ENCODE measurements at regions not wholly inside any gene's neighbourhood (a gene's known extent, or its start where the extent isn't known, plus 50 kb on each side); places are given as distances from the start of the nearest gene placed in this dataset.
"Not testable (repeated sequence)": the region's sequence is repeated elsewhere in the genome, so short reads cannot be mapped to it uniquely, and the experiment has no call there.

GRCh38 chr2:52356556-52356955 lies 1324.6 kb upstream of the NRXN1 start:
- in situ Hi-C loops (cut with MboI; ENCODE audit: low pct_unique_long_range_greater_than_20kb, low sequenced_read_pairs), result no loop called here
- DNase-seq, result no peak

DNA sequence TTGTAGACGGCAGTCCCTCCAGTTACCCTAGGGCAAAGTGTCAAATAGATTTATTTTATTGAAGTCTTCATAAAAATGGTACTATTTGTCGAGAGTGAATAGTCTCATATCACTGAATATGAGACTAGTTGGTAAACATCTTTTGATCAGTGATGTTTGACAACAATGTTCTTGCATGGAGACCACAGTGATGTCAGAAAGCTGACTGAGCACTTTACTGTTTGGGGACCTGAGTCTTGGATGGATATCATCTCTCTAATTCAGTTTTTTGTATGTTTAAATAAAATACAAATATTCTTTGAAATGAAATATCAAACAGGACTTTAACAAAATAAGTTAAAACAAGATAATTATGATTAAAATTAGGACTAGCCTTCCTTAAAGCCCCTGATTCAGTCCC lies 1315.4 kb upstream of the NRXN1 start:
- in situ Hi-C loops (cut with MboI; ENCODE audit: low pct_unique_long_range_greater_than_20kb, low sequenced_read_pairs), result no loop called here
- DNase-seq, result no peak

DNA sequence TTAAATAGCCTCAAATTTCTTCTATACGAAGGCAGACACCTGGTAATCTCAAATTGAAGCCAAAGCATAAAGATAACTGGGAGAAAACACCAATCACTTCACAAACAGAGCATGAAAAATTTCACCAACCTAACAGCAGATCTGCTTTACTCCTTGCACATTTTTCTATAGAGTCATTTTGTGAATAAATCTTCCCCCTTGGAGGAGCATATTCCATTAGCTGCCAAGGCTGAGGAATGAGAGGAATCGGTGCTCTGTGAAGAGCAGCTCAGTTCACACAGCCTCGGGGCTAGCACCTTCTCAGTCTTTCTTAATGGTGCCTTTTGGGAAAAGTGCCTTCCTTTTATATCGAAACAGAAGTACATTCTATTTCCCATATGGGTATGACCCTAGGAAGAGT lies 1313.7 kb upstream of the NRXN1 start:
- DNase-seq, result no peak
- in situ Hi-C loops (cut with MboI; ENCODE audit: low pct_unique_long_range_greater_than_20kb, low sequenced_read_pairs), result no loop called here

DNA sequence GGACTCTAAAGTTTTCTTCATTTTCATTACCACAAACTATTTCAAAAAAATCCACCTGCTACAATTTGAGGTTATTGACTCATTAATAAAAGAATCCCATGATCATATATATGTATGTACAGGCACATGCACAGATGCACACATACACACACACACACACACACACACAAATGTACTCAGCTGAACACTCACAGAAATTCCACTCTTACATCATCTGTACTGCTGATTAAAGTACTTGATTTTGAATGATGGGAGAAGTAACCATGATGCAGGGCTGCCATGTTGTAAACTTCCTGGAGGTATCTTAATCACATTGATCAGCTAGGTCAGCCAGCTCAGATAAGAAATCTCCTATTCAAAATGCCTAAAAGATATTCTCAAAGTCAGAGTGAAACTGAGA lies 1313.2 kb upstream of the NRXN1 start:
- in situ Hi-C loops (cut with MboI; ENCODE audit: low pct_unique_long_range_greater_than_20kb, low sequenced_read_pairs), result no loop called here
- no peak for DNase-seq

DNA sequence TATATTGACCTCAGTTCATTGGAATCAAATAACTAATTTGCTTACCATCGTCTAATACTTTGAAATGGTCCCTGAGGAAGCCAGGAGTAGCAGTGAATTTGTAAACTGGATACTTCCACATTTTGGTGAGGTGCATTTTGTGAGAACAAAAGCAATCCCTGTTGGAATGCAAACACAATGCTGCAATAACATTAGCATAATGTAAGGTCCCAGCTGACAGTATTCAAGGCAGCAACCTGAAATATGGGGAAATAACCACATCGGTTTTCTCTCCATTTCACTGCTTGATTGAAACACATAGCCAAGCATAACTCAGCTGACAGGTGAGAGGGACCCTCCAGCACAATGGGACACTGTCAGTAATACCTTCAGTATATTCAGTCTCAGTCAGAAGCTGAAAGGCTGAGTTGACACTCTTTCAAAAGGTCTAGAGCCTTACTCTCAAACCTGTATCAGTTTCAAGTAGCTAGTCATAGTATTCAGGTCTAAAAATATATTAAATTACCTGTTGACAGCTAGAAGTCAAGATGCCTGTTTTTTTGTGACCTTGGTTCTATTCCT lies 1311.9 kb upstream of the NRXN1 start:
- in situ Hi-C loops (cut with MboI; ENCODE audit: low pct_unique_long_range_greater_than_20kb, low sequenced_read_pairs), result no loop called here
- no peak for DNase-seq

- no peak for DNase-seq
- in situ Hi-C loops (cut with MboI; ENCODE audit: low pct_unique_long_range_greater_than_20kb, low sequenced_read_pairs), result no loop called here
Observed at GRCh38 chr2:52343010-52343409, 1311.1 kb upstream of the NRXN1 start.

DNA sequence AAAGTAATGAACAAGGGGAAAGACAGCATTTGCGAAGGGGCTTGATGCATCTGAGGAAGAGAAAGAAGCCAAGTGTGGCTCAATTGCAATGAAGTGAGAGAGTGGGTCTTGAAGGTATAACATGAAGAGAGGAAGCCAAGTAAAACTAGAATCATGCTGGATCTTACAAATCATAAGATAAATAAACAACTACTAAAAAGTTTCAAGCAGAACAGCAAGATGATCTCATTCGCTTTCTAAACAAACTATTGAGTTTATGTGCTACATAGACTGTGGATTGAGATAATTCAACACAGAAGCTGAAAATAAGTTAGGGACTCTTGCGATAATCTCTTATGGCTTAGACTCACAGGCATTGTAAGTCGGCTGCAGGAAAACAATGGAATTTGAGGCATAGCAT lies 1310.5 kb upstream of the NRXN1 start:
- in situ Hi-C loops (cut with MboI; ENCODE audit: low pct_unique_long_range_greater_than_20kb, low sequenced_read_pairs), result no loop called here
- no peak for DNase-seq

GRCh38 chr2:52341732-52342131 lies 1309.8 kb upstream of the NRXN1 start:
- in situ Hi-C loops (cut with MboI; ENCODE audit: low pct_unique_long_range_greater_than_20kb, low sequenced_read_pairs), result no loop called here
- DNase-seq, result no peak

DNA sequence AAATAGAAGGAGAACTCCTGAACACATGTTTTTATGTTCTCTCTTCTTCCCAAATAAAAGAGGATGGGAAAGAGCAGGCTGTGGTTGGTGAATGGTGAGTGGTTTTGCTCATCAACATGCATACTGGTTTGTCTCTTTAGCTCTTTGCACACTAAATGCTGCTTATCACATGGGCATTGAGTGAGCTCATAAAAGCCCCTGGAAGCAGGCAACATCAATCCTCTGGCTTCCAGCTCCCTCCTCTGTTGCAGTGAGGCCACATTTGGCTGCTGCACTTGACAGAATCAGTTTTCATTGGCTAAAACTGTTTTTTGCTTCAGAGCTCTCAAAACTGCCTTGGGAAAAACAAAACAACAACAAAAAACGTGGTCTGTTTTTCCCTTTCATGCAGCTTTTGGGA lies 1308.2 kb upstream of the NRXN1 start:
- no peak for DNase-seq
- in situ Hi-C loops (cut with MboI; ENCODE audit: low pct_unique_long_range_greater_than_20kb, low sequenced_read_pairs), result no loop called here

GRCh38 chr2:52337786-52338185 lies 1305.9 kb upstream of the NRXN1 start:
- DNase-seq; in situ Hi-C loops (cut with MboI; ENCODE audit: low pct_unique_long_range_greater_than_20kb, low sequenced_read_pairs): not testable (repeated sequence)

GRCh38 chr2:52336951-52337350 lies 1305.0 kb upstream of the NRXN1 start:
- in situ Hi-C loops (cut with MboI; ENCODE audit: low pct_unique_long_range_greater_than_20kb, low sequenced_read_pairs), result no loop called here
- no peak for DNase-seq

DNA sequence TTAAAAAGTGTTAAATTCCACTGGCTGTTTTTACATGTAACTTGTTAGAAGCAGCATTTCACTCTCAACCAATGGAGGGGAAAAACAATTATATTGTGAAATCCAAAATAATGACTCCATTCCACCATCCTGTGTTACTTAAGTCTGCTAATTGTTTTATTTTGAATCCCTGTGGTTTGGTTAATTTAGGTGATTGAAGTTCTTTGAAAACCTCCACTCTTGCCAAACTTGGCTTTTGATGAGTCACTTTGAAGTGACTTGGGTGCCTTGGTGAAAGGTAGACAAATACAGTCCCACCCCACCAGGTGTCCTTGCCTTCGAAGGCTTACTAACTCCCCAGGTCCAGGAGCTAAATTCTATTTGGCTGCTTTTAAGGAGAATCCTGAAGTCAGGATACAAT lies 1303.8 kb upstream of the NRXN1 start:
- in situ Hi-C loops (cut with MboI; ENCODE audit: low pct_unique_long_range_greater_than_20kb, low sequenced_read_pairs), result no loop called here
- DNase-seq, result no peak

- in situ Hi-C loops (cut with MboI; ENCODE audit: low pct_unique_long_range_greater_than_20kb, low sequenced_read_pairs), result no loop called here
- no peak for DNase-seq
Observed at GRCh38 chr2:52334185-52334584, 1302.3 kb upstream of the NRXN1 start.

DNA sequence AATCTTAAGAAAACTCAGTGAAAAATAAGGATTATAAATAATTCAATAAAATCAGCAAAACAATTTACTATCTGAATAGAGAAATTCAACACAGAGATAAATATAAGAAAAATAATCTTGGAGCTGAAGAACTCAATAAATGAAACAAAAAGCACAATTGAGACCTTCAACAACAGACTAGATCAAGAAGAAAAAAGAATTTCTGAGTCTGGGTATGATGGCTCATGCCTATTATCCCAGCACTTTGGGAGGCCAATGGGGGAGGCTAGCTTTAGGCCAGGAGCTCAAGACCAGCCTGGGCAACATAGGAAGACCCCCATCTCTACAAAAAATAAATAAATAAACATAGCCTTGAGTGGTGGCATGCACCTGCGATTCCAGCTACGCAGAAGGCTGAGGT lies 1295.7 kb upstream of the NRXN1 start:
- in situ Hi-C loops (cut with MboI; ENCODE audit: low pct_unique_long_range_greater_than_20kb, low sequenced_read_pairs), result no loop called here
- peak; percentile 0 for DNase-seq

DNA sequence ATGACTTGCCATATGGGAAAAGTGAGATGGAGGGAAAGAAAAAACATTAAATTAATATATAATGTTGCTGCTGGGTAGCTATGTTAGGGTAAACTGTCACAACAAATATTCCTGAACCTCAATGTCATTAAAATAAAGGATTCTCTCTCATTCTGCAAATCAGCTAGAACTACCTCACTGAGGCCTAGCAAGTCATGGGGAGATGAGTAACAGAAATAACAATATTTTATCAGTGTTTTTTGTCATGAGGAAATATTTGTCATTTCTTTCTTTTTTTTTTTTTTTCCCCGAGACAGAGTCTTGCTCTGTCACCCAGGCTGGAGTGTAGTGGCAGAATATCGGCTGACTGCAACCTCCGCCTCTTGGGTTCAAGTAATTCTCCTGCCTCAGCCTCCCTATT lies 1282.3 kb upstream of the NRXN1 start:
- in situ Hi-C loops (cut with MboI; ENCODE audit: low pct_unique_long_range_greater_than_20kb, low sequenced_read_pairs), result no loop called here
- no peak for DNase-seq

- in situ Hi-C loops (cut with MboI; ENCODE audit: low pct_unique_long_range_greater_than_20kb, low sequenced_read_pairs), result no loop called here
- DNase-seq, result no peak
Observed at GRCh38 chr2:52312486-52312885, 1280.6 kb upstream of the NRXN1 start.

GRCh38 chr2:52311862-52312261 lies 1279.9 kb upstream of the NRXN1 start:
- in situ Hi-C loops (cut with MboI; ENCODE audit: low pct_unique_long_range_greater_than_20kb, low sequenced_read_pairs), result no loop called here
- DNase-seq, result no peak

- no peak for DNase-seq
- in situ Hi-C loops (cut with MboI; ENCODE audit: low pct_unique_long_range_greater_than_20kb, low sequenced_read_pairs), result no loop called here
Observed at GRCh38 chr2:52308156-52308555, 1276.2 kb upstream of the NRXN1 start.

DNA sequence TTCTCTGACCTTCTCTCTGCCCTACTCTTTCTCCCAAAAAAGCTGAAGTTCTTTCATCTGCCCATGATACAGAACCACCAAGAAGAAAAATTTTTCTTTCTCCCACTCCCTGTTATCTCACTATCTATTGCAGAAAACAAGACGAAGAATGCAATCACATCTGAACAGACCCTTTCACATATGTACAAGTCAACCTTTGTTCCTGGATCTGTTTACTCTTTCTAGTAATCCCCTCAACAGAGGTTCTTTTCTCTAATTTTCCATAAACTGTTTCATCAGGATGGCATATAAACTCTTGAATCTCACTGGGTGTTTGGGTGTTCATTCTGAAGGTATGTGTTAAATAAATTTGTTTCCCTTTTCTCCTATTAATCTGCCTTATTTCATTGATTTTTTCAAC lies 1262.7 kb upstream of the NRXN1 start:
- no peak for DNase-seq
- in situ Hi-C loops (cut with MboI; ENCODE audit: low pct_unique_long_range_greater_than_20kb, low sequenced_read_pairs), result no loop called here

DNA sequence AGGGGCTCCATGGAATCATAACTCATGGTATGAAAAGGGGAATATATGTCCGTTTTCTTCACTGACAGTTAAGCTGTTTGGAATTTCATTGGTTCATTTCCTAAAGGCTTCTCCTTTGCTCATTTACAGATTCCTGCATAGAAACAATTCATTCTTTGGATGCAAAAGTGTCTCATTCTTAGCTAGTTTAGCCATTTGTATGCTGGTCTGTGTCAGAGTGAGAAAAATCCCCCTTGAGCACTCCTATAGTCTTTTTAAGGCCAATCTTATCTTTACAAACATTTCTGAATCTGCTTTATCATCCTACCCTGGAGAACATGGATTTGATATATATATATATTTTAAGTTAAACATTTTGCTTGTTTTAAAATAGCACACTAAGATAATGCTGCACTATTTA lies 1260.9 kb upstream of the NRXN1 start:
- DNase-seq, result no peak
- in situ Hi-C loops (cut with MboI; ENCODE audit: low pct_unique_long_range_greater_than_20kb, low sequenced_read_pairs), result no loop called here

- DNase-seq, result no peak
- in situ Hi-C loops (cut with MboI; ENCODE audit: low pct_unique_long_range_greater_than_20kb, low sequenced_read_pairs), result no loop called here
Observed at GRCh38 chr2:52289741-52290140, 1257.8 kb upstream of the NRXN1 start.

DNA sequence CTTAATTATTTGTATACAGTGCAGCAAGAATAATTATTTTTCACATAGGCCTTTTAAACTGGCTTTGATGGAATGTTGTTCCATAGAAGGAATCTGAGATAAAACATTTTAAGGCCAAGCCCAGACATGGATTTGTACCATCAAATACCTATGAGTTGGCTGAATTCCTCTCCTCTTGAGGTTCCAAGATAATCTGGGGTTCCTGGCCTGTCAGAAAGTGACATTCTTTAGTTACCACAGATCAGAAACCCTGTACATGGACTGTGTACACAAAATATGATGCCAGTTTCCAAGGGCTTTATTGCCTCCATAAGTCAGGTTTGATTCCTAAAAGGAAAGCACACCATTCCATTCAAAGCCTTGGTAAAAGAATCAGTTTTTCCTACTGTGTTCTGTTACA lies 1256.7 kb upstream of the NRXN1 start:
- no peak for DNase-seq
- in situ Hi-C loops (cut with MboI; ENCODE audit: low pct_unique_long_range_greater_than_20kb, low sequenced_read_pairs), result no loop called here
